ENCODE measurements at regions not wholly inside any gene's neighbourhood (a gene's known extent, or its start where the extent isn't known, plus 50 kb on each side); places are given as distances from the start of the nearest gene placed in this dataset.

DNA sequence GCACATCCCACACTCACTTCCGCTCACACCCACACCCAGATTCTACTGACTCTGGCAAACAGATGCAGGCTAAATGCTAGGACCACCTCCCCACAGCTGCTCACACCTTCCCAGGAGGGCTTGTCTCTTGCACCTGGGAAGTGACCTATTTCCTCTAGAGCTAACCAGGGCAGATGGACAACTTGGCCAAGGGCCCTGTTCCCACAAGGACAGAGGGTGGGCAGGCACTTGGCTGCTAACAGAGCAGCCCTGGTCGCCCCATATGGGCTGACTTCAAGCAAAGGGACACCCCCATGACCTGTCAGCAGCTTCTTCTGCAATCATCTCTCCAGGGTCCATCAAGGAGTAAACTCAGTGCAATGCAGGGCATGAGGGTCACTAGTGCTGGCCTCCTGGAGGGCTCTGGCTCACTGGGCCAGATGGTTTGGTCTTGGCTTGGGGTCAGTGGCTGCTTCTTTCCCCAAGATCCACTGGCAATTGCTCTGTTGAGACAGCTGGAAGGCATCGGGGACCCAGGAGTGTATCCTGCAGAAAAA lies 641.5 kb downstream of the PLPP3 start:
- no peak for DNase-seq
- Histone ChIP-seq H3K27me3 (ENCODE audit: insufficient read depth, low read length) (no peaks in the 10 kb centered on the region), H3K27ac (ENCODE audit: insufficient read length, low read depth, low read length) (no peak overlapping the region), H3K18ac (ENCODE audit: insufficient read length, low read depth, low read length) (no peak overlapping the region), H3K4ac (ENCODE audit: low read depth, low read length) (no peak overlapping the region), H3K9me3 (ENCODE audit: control insufficient read depth, low read depth, low read length) (no peaks in the 10 kb centered on the region), H3K4me1 (ENCODE audit: insufficient read depth, low read length) (no peaks in the 10 kb centered on the region), H2BK120ac (ENCODE audit: low read depth, low read length, poor library complexity, severe bottlenecking) (no peak overlapping the region), H4K5ac (ENCODE audit: insufficient read length, low read depth, low read length) (no peak overlapping the region), H3K23ac (ENCODE audit: insufficient read length, low read depth, low read length) (no peak overlapping the region), H4K8ac (replicated peaks; ENCODE audit: insufficient read length, low read depth, low read length) (no peak overlapping the region), H3K56ac (ENCODE audit: insufficient read length, low read depth, low read length) (no peak overlapping the region), H4K91ac (ENCODE audit: insufficient read length, low read depth, low read length) (no peak overlapping the region), H3K23me2 (ENCODE audit: insufficient read length, low read depth, low read length, poor library complexity, severe bottlenecking) (no peaks in the 10 kb centered on the region), H2BK5ac (ENCODE audit: insufficient read length, low read length) (no peak overlapping the region), H2AK5ac (ENCODE audit: insufficient read length, low read length) (no peak overlapping the region), H3K9ac (ENCODE audit: extremely low read depth, insufficient read length, low read length) (no peak overlapping the region), H2BK12ac (ENCODE audit: insufficient read length, low read depth, low read length) (no peak overlapping the region), H4K20me1 (ENCODE audit: control insufficient read depth, insufficient read depth, insufficient read length) (no peaks in the 10 kb centered on the region), H3K79me1 (ENCODE audit: insufficient read depth, low read depth, low read length, poor library complexity, severe bottlenecking) (no peaks in the 10 kb centered on the region), H3T11ph (ENCODE audit: low read length) (no peak overlapping the region), H2BK20ac (ENCODE audit: low read depth, low read length, poor library complexity, severe bottlenecking) (no peak overlapping the region), H3K14ac (ENCODE audit: insufficient read depth, low read length) (no peak overlapping the region; the same call in 1 of the 2 replicates), H2BK15ac (ENCODE audit: low read depth, low read length) (no peak overlapping the region), H3K79me2 (ENCODE audit: insufficient read depth, low read length) (no peaks in the 10 kb centered on the region), H3K4me2 (ENCODE audit: insufficient read depth, insufficient read length, low read length) (no peak overlapping the region), H2AFZ (ENCODE audit: low read length) (no peak overlapping the region)
- no peaks in the 10 kb centered on the region for H3K4me1 Mint-ChIP-seq
- no peak overlapping the region for H3K27ac Mint-ChIP-seq
- no peak overlapping the region for H3K4me3 Mint-ChIP-seq
- peaks cover 6 to 16% of the 10 kb centered on the region in 2 experiments for H3K9me3 Mint-ChIP-seq
- TF ChIP-seq, protein P1, sequence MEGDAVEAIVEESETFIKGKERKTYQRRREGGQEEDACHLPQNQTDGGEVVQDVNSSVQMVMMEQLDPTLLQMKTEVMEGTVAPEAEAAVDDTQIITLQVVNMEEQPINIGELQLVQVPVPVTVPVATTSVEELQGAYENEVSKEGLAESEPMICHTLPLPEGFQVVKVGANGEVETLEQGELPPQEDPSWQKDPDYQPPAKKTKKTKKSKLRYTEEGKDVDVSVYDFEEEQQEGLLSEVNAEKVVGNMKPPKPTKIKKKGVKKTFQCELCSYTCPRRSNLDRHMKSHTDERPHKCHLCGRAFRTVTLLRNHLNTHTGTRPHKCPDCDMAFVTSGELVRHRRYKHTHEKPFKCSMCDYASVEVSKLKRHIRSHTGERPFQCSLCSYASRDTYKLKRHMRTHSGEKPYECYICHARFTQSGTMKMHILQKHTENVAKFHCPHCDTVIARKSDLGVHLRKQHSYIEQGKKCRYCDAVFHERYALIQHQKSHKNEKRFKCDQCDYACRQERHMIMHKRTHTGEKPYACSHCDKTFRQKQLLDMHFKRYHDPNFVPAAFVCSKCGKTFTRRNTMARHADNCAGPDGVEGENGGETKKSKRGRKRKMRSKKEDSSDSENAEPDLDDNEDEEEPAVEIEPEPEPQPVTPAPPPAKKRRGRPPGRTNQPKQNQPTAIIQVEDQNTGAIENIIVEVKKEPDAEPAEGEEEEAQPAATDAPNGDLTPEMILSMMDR (conservative IDR thresholded peaks at IDR 0.05) = no peak
- H3K36me3 Mint-ChIP-seq (ENCODE audit: insufficient read depth in 1 of 3, low read depth in 3 of 3) = peaks cover under 1 to 6% (median 2%) of the 10 kb centered on the region in 3 experiments; a peak in 6 of 7 replicates
- H3K27me3 Mint-ChIP-seq (ENCODE audit: low read depth) = no peaks in the 10 kb centered on the region
- no CpG with 5 or more reads among the region's 3 CpGs for WGBS (ENCODE audit: extremely low coverage, insufficient read length, low lambda C conversion rate)

All from H9 (cell line).